Lung (tissue), 11 donors: ENCODE measurements at regions not wholly inside any gene's neighbourhood (a gene's known extent, or its start where the extent isn't known, plus 50 kb on each side); places are given as distances from the start of the nearest gene placed in this dataset.

Experiments used
- ATAC-seq: fragments of 200-7000 bp; cut with Tn5 transposase; one replicate; pipeline ENCODE4 v1.9.1; 2020; ENCODE audit warnings: moderate number of reproducible peaks; ENCODE audit not compliant: insufficient read depth, low FRiP score
- DNase-seq, 3 donors: peaks; one replicate each; pipeline ENCODE4 v3.0.0-alpha.2; 2013 to 2017
- H3K27ac ChIP-seq, 2 donors: one replicate each; pipeline ENCODE4 v1.5.1; 2013; ENCODE audit warnings: mild to moderate bottlenecking in 2 of 2, moderate library complexity in 2 of 2, control low read depth in 1 of 2, inconsistent platforms in 1 of 2, low read depth in 1 of 2, low read length in 1 of 2
- H3K27me3 ChIP-seq, 3 donors: one replicate each; pipeline ENCODE4 v1.5.1; 2013; ENCODE audit warnings: low read length in 2 of 3; ENCODE audit not compliant: control insufficient read depth in 3 of 3, insufficient read depth in 3 of 3
- H3K36me3 ChIP-seq, 4 donors: one replicate each; pipeline ENCODE4 v1.5.1; 2013; ENCODE audit warnings: low read length in 4 of 4, mild to moderate bottlenecking in 1 of 4, moderate library complexity in 1 of 4; ENCODE audit not compliant: control insufficient read depth in 4 of 4, insufficient read depth in 4 of 4
- H3K4me1 ChIP-seq, 5 donors: one replicate each; pipeline ENCODE4 v1.5.1; 2013; ENCODE audit warnings: low read length in 5 of 5, mild to moderate bottlenecking in 2 of 5, moderate library complexity in 1 of 5; ENCODE audit not compliant: control insufficient read depth in 5 of 5, insufficient read depth in 5 of 5
- H3K4me3 ChIP-seq: one replicate; pipeline ENCODE4 v1.5.1; 2013; ENCODE audit warnings: mild to moderate bottlenecking, control low read depth, moderate library complexity
- H3K9ac ChIP-seq, 2 donors: one replicate each; pipeline ENCODE4 v1.5.1; 2013; ENCODE audit warnings: low read length in 2 of 2, control low read depth in 1 of 2; ENCODE audit not compliant: insufficient read depth in 1 of 2
- H3K9me3 ChIP-seq, 4 donors: one replicate each; pipeline ENCODE4 v1.5.1; 2013; ENCODE audit warnings: low read length in 3 of 4, mild to moderate bottlenecking in 1 of 4, moderate library complexity in 1 of 4; ENCODE audit not compliant: control insufficient read depth in 4 of 4, insufficient read depth in 3 of 4
- CTCF ChIP-seq: IDR thresholded peaks from 2 replicates; pipeline ENCODE4 v1.5.1; 2012; ENCODE audit warnings: mild to moderate bottlenecking; ENCODE audit errors: control extremely low read depth, extremely low read depth
- WGBS, 2 donors: extraction: QIAGEN DNeasy Blood & Tissue Kit; methylation state at CpG; one replicate each; pipeline ENCODE4 v1.1.7; 2013; 5-methylcytosine and 5-hydroxymethylcytosine counted together
- donor health status: control.
- donor health status: control.
- donor health status: Bipolar disorder and iron deficiency.
- donor health status: healthy.
- donor health status: DM: yes; HTN: yes; CAD: no.

- TF ChIP-seq CTCF = no peak
- ATAC-seq = no peak
- H3K36me3 ChIP-seq = no peaks in the 10 kb centered on the region
- peaks cover 0 to 1% (median 0%) of the 10 kb centered on the region in 5 donors for H3K4me1 ChIP-seq
- no peak overlapping the region for H3K9ac ChIP-seq
- no peak overlapping the region for H3K4me3 ChIP-seq
- H3K27me3 ChIP-seq = no peaks in the 10 kb centered on the region
- H3K27ac ChIP-seq = no peak overlapping the region
- peaks cover 0 to 2% (median 0%) of the 10 kb centered on the region in 4 donors for H3K9me3 ChIP-seq
- no peak for DNase-seq
- 58 to 78% methylated on average over 2 of the region's 2 CpGs for WGBS, 2 donors
These were observed 732.8 kb upstream of the IGFBP3 start for GRCh38 chr7:46653848-46654247.

- no peak overlapping the region for H3K27ac ChIP-seq
- no peak for ATAC-seq
These were observed 731.2 kb upstream of the IGFBP3 start for GRCh38 chr7:46652317-46652716.

GRCh38 chr7:46651561-46652088 is 730.6 kb upstream of the IGFBP3 start:
- DNase-seq (no peak), ATAC-seq (peak; percentile 41)
- H3K36me3 ChIP-seq = no peaks in the 10 kb centered on the region
- H3K9me3 ChIP-seq = peaks cover 0 to 11% (median 0%) of the 10 kb centered on the region in 4 donors
- H3K27ac ChIP-seq = no peak overlapping the region
- H3K4me1 ChIP-seq = peaks cover 0 to 1% (median 0%) of the 10 kb centered on the region in 5 donors
- TF ChIP-seq CTCF = no peak
- H3K9ac ChIP-seq = no peak overlapping the region
- H3K27me3 ChIP-seq = no peaks in the 10 kb centered on the region
- 80 to 93% methylated on average over 8 of the region's 8 CpGs for WGBS, 2 donors
- H3K4me3 ChIP-seq = no peak overlapping the region

More at GRCh38 chr7:46652317-46652716, 731.2 kb upstream of the IGFBP3 start:
- H3K36me3 ChIP-seq = no peaks in the 10 kb centered on the region
- no peak for DNase-seq
- no peak overlapping the region for H3K9ac ChIP-seq
- H3K27me3 ChIP-seq = no peaks in the 10 kb centered on the region
- H3K4me3 ChIP-seq = no peak overlapping the region
- peaks cover 0 to 1% (median 0%) of the 10 kb centered on the region in 5 donors for H3K4me1 ChIP-seq
- TF ChIP-seq CTCF = no peak
- 83 to 88% methylated on average over 4 of the region's 4 CpGs for WGBS, 2 donors
- peaks cover 0 to 8% (median 0%) of the 10 kb centered on the region in 4 donors for H3K9me3 ChIP-seq

GRCh38 chr7:46651070-46651469 is 730.0 kb upstream of the IGFBP3 start:
- no peak overlapping the region for H3K9ac ChIP-seq
- no peak overlapping the region for H3K27ac ChIP-seq
- peaks cover 0 to 1% (median 0%) of the 10 kb centered on the region in 5 donors for H3K4me1 ChIP-seq
- TF ChIP-seq CTCF = no peak
- H3K36me3 ChIP-seq = no peaks in the 10 kb centered on the region
- no peak for DNase-seq
- WGBS, 2 donors = 70 to 83% methylated on average over 2 of the region's 2 CpGs
- no peaks in the 10 kb centered on the region for H3K27me3 ChIP-seq
- ATAC-seq = peak; percentile 77
- peaks cover 0 to 12% (median 0%) of the 10 kb centered on the region in 4 donors for H3K9me3 ChIP-seq
- H3K4me3 ChIP-seq = no peak overlapping the region
